22Rv1 (cell line): ENCODE measurements at regions not wholly inside any gene's neighbourhood (a gene's known extent, or its start where the extent isn't known, plus 50 kb on each side); places are given as distances from the start of the nearest gene placed in this dataset.

ENCODE experiments used
- ZFX ChIP-seq: fragments of 450-650 bp; IDR thresholded peaks from 2 replicates; pipeline ENCODE4 v1.6.1; 2017; ENCODE audit warnings: antibody characterized with exemption, borderline replicate concordance
- TF ChIP-seq, protein P1 (sequence below): fragments of 450-650 bp; IDR thresholded peaks from 2 replicates; pipeline ENCODE4 v1.5.1; 2017; ENCODE audit warnings: mild to moderate bottlenecking

- TF ChIP-seq, protein P1, sequence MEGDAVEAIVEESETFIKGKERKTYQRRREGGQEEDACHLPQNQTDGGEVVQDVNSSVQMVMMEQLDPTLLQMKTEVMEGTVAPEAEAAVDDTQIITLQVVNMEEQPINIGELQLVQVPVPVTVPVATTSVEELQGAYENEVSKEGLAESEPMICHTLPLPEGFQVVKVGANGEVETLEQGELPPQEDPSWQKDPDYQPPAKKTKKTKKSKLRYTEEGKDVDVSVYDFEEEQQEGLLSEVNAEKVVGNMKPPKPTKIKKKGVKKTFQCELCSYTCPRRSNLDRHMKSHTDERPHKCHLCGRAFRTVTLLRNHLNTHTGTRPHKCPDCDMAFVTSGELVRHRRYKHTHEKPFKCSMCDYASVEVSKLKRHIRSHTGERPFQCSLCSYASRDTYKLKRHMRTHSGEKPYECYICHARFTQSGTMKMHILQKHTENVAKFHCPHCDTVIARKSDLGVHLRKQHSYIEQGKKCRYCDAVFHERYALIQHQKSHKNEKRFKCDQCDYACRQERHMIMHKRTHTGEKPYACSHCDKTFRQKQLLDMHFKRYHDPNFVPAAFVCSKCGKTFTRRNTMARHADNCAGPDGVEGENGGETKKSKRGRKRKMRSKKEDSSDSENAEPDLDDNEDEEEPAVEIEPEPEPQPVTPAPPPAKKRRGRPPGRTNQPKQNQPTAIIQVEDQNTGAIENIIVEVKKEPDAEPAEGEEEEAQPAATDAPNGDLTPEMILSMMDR: no peak
- no peak for TF ChIP-seq ZFX
These were observed 820.6 kb downstream of the DIAPH3 start for GRCh38 chr13:59343132-59343531.
